HCT116 (cell line): ENCODE measurements at regions not wholly inside any gene's neighbourhood (a gene's known extent, or its start where the extent isn't known, plus 50 kb on each side); places are given as distances from the start of the nearest gene placed in this dataset.

Experiments
- ATAC-seq: fragments of 200-7000 bp; cut with Tn5 transposase; 2 replicates; pipeline ENCODE4 v1.9.1; 2020; ENCODE audit warnings: mild to moderate bottlenecking, moderate library complexity
- BruUV-seq: library from RNA; stranded (reverse); fragments of 400-500 nt; replicated peaks from 2 replicates; lab custom pipeline; 2021; lab: Mats Ljungman, UMichigan
- CTCF ChIA-PET: fragments of 300-600 bp; sonication (Branson Sonifier 250); formaldehyde crosslinking; loops from one replicate; lab custom pipeline; 2021; ENCODE audit warnings: antibody characterized with exemption; lab: Charles Lee
- POLR2A ChIA-PET: fragments of 300-600, 350-600 bp; sonication (Branson Sonifier 250); formaldehyde crosslinking; loops from one replicate; lab custom pipeline; 2021; ENCODE audit warnings: antibody characterized with exemption; lab: Charles Lee
- RAD21 ChIA-PET, 2 experiments: fragments of 300-600 bp; sonication (Branson Sonifier 250); formaldehyde crosslinking; loops; one replicate each; lab custom pipeline; 2023; ENCODE audit warnings: low total read pairs in 2 of 2; ENCODE audit not compliant: uncharacterized antibody in 2 of 2, unreplicated experiment in 2 of 2, low non-redundant PET in 1 of 2; lab: Charles Lee
- DNase-seq: peaks from one replicate; pipeline ENCODE4 v3.0.0-alpha.2; 2010; ENCODE audit warnings: low read depth, low spot score
- H2AFZ ChIP-seq: fragments of 200-600 bp; shearing (Covaris generic), sonication (generic); 2 replicates; pipeline ENCODE4 v1.6.1; 2017; ENCODE audit warnings: low read depth, mixed run types, mixed read lengths, antibody characterized with exemption, low read length; ENCODE audit not compliant: poor library complexity, severe bottlenecking
- H3K27ac ChIP-seq: 2 replicates; pipeline ENCODE4 v1.5.1; 2012; ENCODE audit warnings: low read depth, low read length
- H3K27me3 ChIP-seq: fragments of 200-600 bp; sonication (generic); 2 replicates; pipeline ENCODE4 v1.6.1; 2016; ENCODE audit warnings: mixed run types, low read length, mixed read lengths; ENCODE audit not compliant: insufficient read depth
- H3K36me3 ChIP-seq, 2 experiments: fragments of 200-500 bp in 1 of 2; fragments of 200-600 bp in 1 of 2; sonication (Bioruptor generic) in 1 of 2; sonication (generic) in 1 of 2; 2 replicates each; pipeline versions ENCODE4 v1.5.1 to v1.6.1; 2014 to 2016; ENCODE audit warnings: low read length in 2 of 2, inconsistent platforms in 1 of 2, mixed read lengths in 1 of 2, mixed run types in 1 of 2; ENCODE audit not compliant: insufficient read depth in 2 of 2, control insufficient read depth in 1 of 2
- H3K4me1 ChIP-seq, 2 experiments: fragments of 200-600 bp in 1 of 2; sonication (generic) in 1 of 2; 2 replicates each; pipeline versions ENCODE4 v1.5.1 to v1.6.1; 2012 to 2017; ENCODE audit warnings: low read length in 2 of 2, inconsistent platforms in 1 of 2, mild to moderate bottlenecking in 1 of 2, mixed read lengths in 1 of 2, mixed run types in 1 of 2, moderate library complexity in 1 of 2; ENCODE audit not compliant: insufficient read depth in 2 of 2, control insufficient read depth in 1 of 2
- H3K4me2 ChIP-seq: fragments of 200-600 bp; sonication (generic); 2 replicates; pipeline ENCODE4 v1.6.1; 2017; ENCODE audit warnings: mixed run types, low read length, mixed read lengths
- H3K4me3 ChIP-seq, 2 experiments: fragments of 200-600 bp in 1 of 2; sonication (generic) in 1 of 2; replicated peaks in 1 of 2; 2 replicates each; pipeline ENCODE4 v1.5.1; 2011 to 2016; ENCODE audit warnings: low read length in 2 of 2, control low read depth in 1 of 2, low read depth in 1 of 2, mild to moderate bottlenecking in 1 of 2, mixed read lengths in 1 of 2, mixed run types in 1 of 2
- H3K79me2 ChIP-seq: fragments of 200-600 bp; sonication (generic); 2 replicates; pipeline ENCODE4 v1.6.1; 2017; ENCODE audit warnings: mild to moderate bottlenecking, mixed run types, low read length, moderate library complexity, mixed read lengths; ENCODE audit not compliant: insufficient read depth
- H3K9ac ChIP-seq: fragments of 200-600 bp; sonication (generic); 2 replicates; pipeline ENCODE4 v1.6.1; 2016; ENCODE audit warnings: low read length, mixed read lengths
- H3K9me2 ChIP-seq: fragments of 200-600 bp; sonication (generic), shearing (Covaris generic); 2 replicates; pipeline ENCODE4 v1.6.1; 2017; ENCODE audit warnings: mixed run types, mild to moderate bottlenecking, moderate library complexity; ENCODE audit not compliant: insufficient read depth
- H3K9me3 ChIP-seq, 2 experiments: fragments of 200-500 bp in 1 of 2; fragments of 200-600 bp in 1 of 2; sonication (Bioruptor generic) in 1 of 2; sonication (generic) in 1 of 2; 2 replicates each; pipeline ENCODE4 v1.6.1; 2014 to 2017; ENCODE audit warnings: low read length in 2 of 2, mixed read lengths in 2 of 2, inconsistent platforms in 1 of 2, low read depth in 1 of 2, mild to moderate bottlenecking in 1 of 2, mixed run types in 1 of 2, moderate library complexity in 1 of 2; ENCODE audit not compliant: control insufficient read depth in 1 of 2, insufficient read depth in 1 of 2
- H4K20me1 ChIP-seq: fragments of 200-600 bp; sonication (generic), shearing (Covaris generic); 2 replicates; pipeline ENCODE4 v1.6.1; 2017; ENCODE audit warnings: mixed run types, mild to moderate bottlenecking, moderate library complexity; ENCODE audit not compliant: insufficient read depth
- ELF1 ChIP-seq: IDR thresholded peaks from 2 replicates; pipeline ENCODE4 v1.6.1; 2012; ENCODE audit warnings: low read depth, borderline replicate concordance
- EZH2 ChIP-seq: fragments of 200-600 bp; sonication (generic); IDR thresholded peaks from 2 replicates; pipeline ENCODE4 v1.6.1; 2017; ENCODE audit warnings: antibody characterized with exemption, mixed run types
- JUND ChIP-seq: IDR thresholded peaks from 2 replicates; pipeline ENCODE4 v1.6.1; 2012
- RAD21 ChIP-seq: IDR thresholded peaks from 2 replicates; pipeline ENCODE4 v1.6.1; 2012; ENCODE audit warnings: low read depth, mild to moderate bottlenecking
- SIN3A ChIP-seq: IDR thresholded peaks from 2 replicates; pipeline ENCODE4 v1.6.1; 2012; ENCODE audit warnings: low read depth
- SP1 ChIP-seq: IDR thresholded peaks from 2 replicates; pipeline ENCODE4 v1.6.1; 2012; ENCODE audit warnings: low read depth
- ZFX ChIP-seq: fragments of 450-650 bp; IDR thresholded peaks from 2 replicates; pipeline ENCODE4 v1.6.1; 2017
- ZNF274 ChIP-seq: fragments of 200-500 bp; sonication (Bioruptor generic); IDR thresholded peaks from 2 replicates; pipeline ENCODE4 v1.6.1; 2014; ENCODE audit warnings: mild to moderate bottlenecking, low read depth, low read length, inconsistent platforms
- intact Hi-C: fragments of 100-400 bp; cut with micrococcal nuclease; formaldehyde crosslinking; loops from 2 replicates; pipeline ENCODE4 v1.10.0; 2022
- TF ChIP-seq, protein P1 (sequence below): IDR thresholded peaks from 2 replicates; pipeline ENCODE4 v1.6.1; 2012; ENCODE audit warnings: low read depth
- TF ChIP-seq, protein P2 (sequence below): IDR thresholded peaks from 2 replicates; pipeline ENCODE4 v1.6.1; 2011; ENCODE audit warnings: mild to moderate bottlenecking, low read length, moderate library complexity; ENCODE audit not compliant: insufficient replicate concordance; ENCODE audit errors: extremely low read depth
- TF ChIP-seq, protein P3 (sequence below): IDR thresholded peaks from 2 replicates; pipeline ENCODE4 v1.6.1; 2012

DNA sequence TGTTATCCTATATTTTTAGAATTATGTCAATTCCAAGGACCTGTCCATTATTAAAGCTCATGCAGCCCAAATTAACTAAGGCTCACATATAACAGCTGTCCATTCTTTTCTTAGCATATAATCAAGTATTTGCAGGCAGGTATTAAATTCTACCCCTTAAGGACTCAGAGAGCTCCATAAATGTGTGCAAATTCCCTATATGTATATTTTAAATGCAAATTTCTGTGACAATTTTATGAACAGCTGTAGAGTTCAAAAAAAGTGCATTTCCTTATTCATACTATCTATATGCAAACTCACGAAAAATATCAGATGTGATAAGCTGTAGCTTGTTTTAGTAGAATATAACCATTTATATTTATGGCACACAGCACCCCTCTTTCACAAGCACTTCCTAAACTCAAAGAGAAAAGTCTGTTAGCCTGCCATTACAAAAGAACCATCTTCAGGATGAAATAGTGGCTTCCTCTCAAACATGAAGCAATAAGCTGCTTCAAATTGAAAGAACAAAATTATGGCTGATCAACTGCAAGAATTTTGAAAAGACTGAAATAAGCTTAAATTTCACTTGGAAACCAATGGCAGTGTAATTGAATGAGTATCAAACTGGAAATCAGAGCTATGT is 155.0 kb upstream of the REG3G start:
- Histone ChIP-seq H4K20me1 (no peaks in the 10 kb centered on the region), H3K27ac (no peak overlapping the region), H3K4me2 (no peak overlapping the region), H3K9me2 (no peaks in the 10 kb centered on the region), H3K36me3 (no peaks in the 10 kb centered on the region), H2AFZ (no peak overlapping the region), H3K79me2 (no peaks in the 10 kb centered on the region), H3K4me3 (no peak overlapping the region), H3K9ac (no peak overlapping the region), H3K9me3 (peaks cover 10 to 13% of the 10 kb centered on the region in 2 experiments; a peak in 3 of 4 replicates), H3K27me3 (no peaks in the 10 kb centered on the region), H3K4me1 (no peaks in the 10 kb centered on the region)
- RAD21 ChIA-PET = no interaction called here
- POLR2A ChIA-PET = no interaction called here
- TF ChIP-seq EZH2 = no peak
- TF ChIP-seq, protein P1, sequence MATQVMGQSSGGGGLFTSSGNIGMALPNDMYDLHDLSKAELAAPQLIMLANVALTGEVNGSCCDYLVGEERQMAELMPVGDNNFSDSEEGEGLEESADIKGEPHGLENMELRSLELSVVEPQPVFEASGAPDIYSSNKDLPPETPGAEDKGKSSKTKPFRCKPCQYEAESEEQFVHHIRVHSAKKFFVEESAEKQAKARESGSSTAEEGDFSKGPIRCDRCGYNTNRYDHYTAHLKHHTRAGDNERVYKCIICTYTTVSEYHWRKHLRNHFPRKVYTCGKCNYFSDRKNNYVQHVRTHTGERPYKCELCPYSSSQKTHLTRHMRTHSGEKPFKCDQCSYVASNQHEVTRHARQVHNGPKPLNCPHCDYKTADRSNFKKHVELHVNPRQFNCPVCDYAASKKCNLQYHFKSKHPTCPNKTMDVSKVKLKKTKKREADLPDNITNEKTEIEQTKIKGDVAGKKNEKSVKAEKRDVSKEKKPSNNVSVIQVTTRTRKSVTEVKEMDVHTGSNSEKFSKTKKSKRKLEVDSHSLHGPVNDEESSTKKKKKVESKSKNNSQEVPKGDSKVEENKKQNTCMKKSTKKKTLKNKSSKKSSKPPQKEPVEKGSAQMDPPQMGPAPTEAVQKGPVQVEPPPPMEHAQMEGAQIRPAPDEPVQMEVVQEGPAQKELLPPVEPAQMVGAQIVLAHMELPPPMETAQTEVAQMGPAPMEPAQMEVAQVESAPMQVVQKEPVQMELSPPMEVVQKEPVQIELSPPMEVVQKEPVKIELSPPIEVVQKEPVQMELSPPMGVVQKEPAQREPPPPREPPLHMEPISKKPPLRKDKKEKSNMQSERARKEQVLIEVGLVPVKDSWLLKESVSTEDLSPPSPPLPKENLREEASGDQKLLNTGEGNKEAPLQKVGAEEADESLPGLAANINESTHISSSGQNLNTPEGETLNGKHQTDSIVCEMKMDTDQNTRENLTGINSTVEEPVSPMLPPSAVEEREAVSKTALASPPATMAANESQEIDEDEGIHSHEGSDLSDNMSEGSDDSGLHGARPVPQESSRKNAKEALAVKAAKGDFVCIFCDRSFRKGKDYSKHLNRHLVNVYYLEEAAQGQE = no peak
- TF ChIP-seq ELF1 = no peak
- TF ChIP-seq SP1 = no peak
- TF ChIP-seq ZNF274 = no peak
- no peak for TF ChIP-seq SIN3A
- TF ChIP-seq, protein P2, sequence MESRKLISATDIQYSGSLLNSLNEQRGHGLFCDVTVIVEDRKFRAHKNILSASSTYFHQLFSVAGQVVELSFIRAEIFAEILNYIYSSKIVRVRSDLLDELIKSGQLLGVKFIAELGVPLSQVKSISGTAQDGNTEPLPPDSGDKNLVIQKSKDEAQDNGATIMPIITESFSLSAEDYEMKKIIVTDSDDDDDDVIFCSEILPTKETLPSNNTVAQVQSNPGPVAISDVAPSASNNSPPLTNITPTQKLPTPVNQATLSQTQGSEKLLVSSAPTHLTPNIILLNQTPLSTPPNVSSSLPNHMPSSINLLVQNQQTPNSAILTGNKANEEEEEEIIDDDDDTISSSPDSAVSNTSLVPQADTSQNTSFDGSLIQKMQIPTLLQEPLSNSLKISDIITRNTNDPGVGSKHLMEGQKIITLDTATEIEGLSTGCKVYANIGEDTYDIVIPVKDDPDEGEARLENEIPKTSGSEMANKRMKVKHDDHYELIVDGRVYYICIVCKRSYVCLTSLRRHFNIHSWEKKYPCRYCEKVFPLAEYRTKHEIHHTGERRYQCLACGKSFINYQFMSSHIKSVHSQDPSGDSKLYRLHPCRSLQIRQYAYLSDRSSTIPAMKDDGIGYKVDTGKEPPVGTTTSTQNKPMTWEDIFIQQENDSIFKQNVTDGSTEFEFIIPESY = no peak
- TF ChIP-seq JUND = no peak
- TF ChIP-seq, protein P3, sequence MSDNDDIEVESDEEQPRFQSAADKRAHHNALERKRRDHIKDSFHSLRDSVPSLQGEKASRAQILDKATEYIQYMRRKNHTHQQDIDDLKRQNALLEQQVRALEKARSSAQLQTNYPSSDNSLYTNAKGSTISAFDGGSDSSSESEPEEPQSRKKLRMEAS = no peak
- no peak for TF ChIP-seq ZFX
- no peak for TF ChIP-seq RAD21
- DNase-seq (no peak), ATAC-seq (no peak)
- intact Hi-C loops = no loop called here
- BruUV-seq = no TSS peak
- CTCF ChIA-PET = no interaction called here
